Skeletal muscle satellite cell (primary cell): ENCODE measurements at regions not wholly inside any gene's neighbourhood (a gene's known extent, or its start where the extent isn't known, plus 50 kb on each side); places are given as distances from the start of the nearest gene placed in this dataset. TPM values are rescaled to one million over a fixed set of nuclear protein-coding genes. Genes with fewer than 3 reads are reported as not detected.

Experiments
- small RNA-seq: library from RNA; depleted of rRNA; stranded (forward); fragments of <200 nt; gene quantifications from one replicate; pipeline ENCODE3, GENCODE V24; 2012

Small RNAs in the stretch of these regions (small RNA-seq; reads per million reads assigned to genes)
- not detected for gene RNU6-1319P
